K562 (cell line): ENCODE measurements at regions not wholly inside any gene's neighbourhood (a gene's known extent, or its start where the extent isn't known, plus 50 kb on each side); places are given as distances from the start of the nearest gene placed in this dataset.

Experiments used
- ATAC-seq: fragments of 200-7000 bp; cut with Tn5 transposase; 3 replicates; pipeline ENCODE4 v1.9.1; 2020; ENCODE audit warnings: moderate library complexity
- BruUV-seq: library from RNA; stranded (reverse); fragments of 400-500 nt; replicated peaks from 2 replicates; lab custom pipeline; 2021; lab: Mats Ljungman, UMichigan
- CTCF ChIA-PET: fragments of 300-600 bp; formaldehyde crosslinking; extraction: SDS; loops from one replicate; lab custom pipeline; 2021; ENCODE audit warnings: low intra/inter-chr PET ratio; lab: Yijun Ruan, JAX
- POLR2A ChIA-PET: fragments of 300-600, 350-650 bp; sonication (Branson Sonifier 250); formaldehyde crosslinking; extraction: SDS; loops from one replicate; lab custom pipeline; 2021; ENCODE audit warnings: antibody characterized with exemption, inconsistent platforms; lab: Yijun Ruan, JAX
- DNase-seq, 4 experiments: peaks; one replicate each; pipeline versions ENCODE4 v3.0.0 to v3.0.0-alpha.2; 2011 to 2018; ENCODE audit warnings: low spot score in 3 of 4, mixed read lengths in 3 of 4; ENCODE audit errors: extremely low read depth in 1 of 4
- FAIRE-seq: peaks from 2 replicates; lab custom pipeline; 2011; peaks lifted over from hg19 to GRCh38; lab: Jason Lieb, UNC
- H2AFZ ChIP-seq: 2 replicates; pipeline ENCODE4 v1.6.0; 2011; ENCODE audit warnings: low read depth, low read length, control low read depth, inconsistent platforms
- H3K27ac ChIP-seq: fragments of 200-600 bp; 3 replicates; pipeline ENCODE4 v1.8.0; 2011; ENCODE audit warnings: low read depth, mild to moderate bottlenecking, control low read depth, inconsistent platforms, low read length, moderate library complexity, mixed read lengths; ENCODE audit errors: extremely low read depth
- H3K27me3 ChIP-seq, 2 experiments: fragments of 300-600 bp in 1 of 2; 2 replicates in 1 of 2; 3 replicates in 1 of 2; pipeline versions ENCODE4 v1.6.0 to v1.8.0; 2011; ENCODE audit warnings: inconsistent platforms in 2 of 2, low read length in 2 of 2, mild to moderate bottlenecking in 1 of 2, mixed read lengths in 1 of 2, moderate library complexity in 1 of 2; ENCODE audit not compliant: control insufficient read depth in 2 of 2, insufficient read depth in 2 of 2
- H3K36me3 ChIP-seq: fragments of 300-600 bp; 3 replicates; pipeline ENCODE4 v1.8.0; 2011; ENCODE audit warnings: mild to moderate bottlenecking, low read length, inconsistent platforms; ENCODE audit not compliant: control insufficient read depth, insufficient read depth
- H3K4me1 ChIP-seq, 2 experiments: fragments of 200-600 bp in 1 of 2; replicated peaks in 1 of 2; 2 replicates in 1 of 2; 3 replicates in 1 of 2; pipeline versions ENCODE4 v1.5.1 to v1.8.0; 2011; ENCODE audit warnings: inconsistent platforms in 2 of 2, low read length in 2 of 2, mild to moderate bottlenecking in 1 of 2, mixed read lengths in 1 of 2, moderate library complexity in 1 of 2; ENCODE audit not compliant: control insufficient read depth in 2 of 2, insufficient read depth in 2 of 2
- H3K4me2 ChIP-seq: 2 replicates; pipeline ENCODE4 v1.6.1; 2011; ENCODE audit warnings: low read length, control low read depth, inconsistent platforms, mixed read lengths; ENCODE audit not compliant: insufficient read depth
- H3K4me3 ChIP-seq: fragments of 200-600 bp; sonication (generic), shearing (Covaris generic); 2 replicates; pipeline ENCODE4 v1.5.1; 2016; ENCODE audit warnings: control low read depth, inconsistent platforms
- H3K79me2 ChIP-seq: fragments of 200-600 bp; 3 replicates; pipeline ENCODE4 v1.8.0; 2011; ENCODE audit warnings: low read length, inconsistent platforms; ENCODE audit not compliant: control insufficient read depth, insufficient read depth
- H3K9ac ChIP-seq, 2 experiments: 2 replicates each; pipeline versions ENCODE4 v1.6.0 to v1.6.1; 2011; ENCODE audit warnings: low read depth in 2 of 2, low read length in 2 of 2, control low read depth in 1 of 2, inconsistent platforms in 1 of 2, mild to moderate bottlenecking in 1 of 2, mixed read lengths in 1 of 2; ENCODE audit not compliant: insufficient read depth in 1 of 2
- H3K9me1 ChIP-seq: one replicate; pipeline ENCODE4 v1.6.0; 2011; ENCODE audit warnings: inconsistent platforms, mild to moderate bottlenecking, low read length, moderate library complexity; ENCODE audit not compliant: control insufficient read depth, insufficient read depth
- H3K9me3 ChIP-seq: replicated peaks from 2 replicates; pipeline ENCODE4 v1.5.1; 2011; ENCODE audit warnings: low read depth, low read length, inconsistent platforms; ENCODE audit not compliant: control insufficient read depth, insufficient read depth
- H4K20me1 ChIP-seq: replicated peaks from 2 replicates; pipeline ENCODE4 v1.6.1; 2011; ENCODE audit warnings: low read length, inconsistent platforms, mixed read lengths; ENCODE audit not compliant: control insufficient read depth, insufficient read depth
- CEBPB ChIP-seq: fragments of 450-650 bp; IDR thresholded peaks from 2 replicates; pipeline ENCODE4 v1.6.1; 2016; ENCODE audit warnings: missing genetic modification characterization, missing compliant biosample characterization
- CSDE1 ChIP-seq, 2 experiments: fragments of 450-650 bp; IDR thresholded peaks; 2 replicates each; pipeline ENCODE4 v1.6.1; 2016; ENCODE audit warnings: mild to moderate bottlenecking in 1 of 2
- ETV5 ChIP-seq: sonication (generic); formaldehyde crosslinking; IDR thresholded peaks from 2 replicates; pipeline ENCODE4 v1.4.0; 2020; ENCODE audit warnings: low read depth, mild to moderate bottlenecking, missing genetic modification reagents
- FOXJ3 ChIP-seq: sonication (generic); formaldehyde crosslinking; IDR thresholded peaks from 2 replicates; pipeline ENCODE4 v1.4.0; 2020; ENCODE audit warnings: mild to moderate bottlenecking, missing genetic modification reagents
- GMEB1 ChIP-seq: fragments of 250-450 bp; sonication (Bioruptor Pico); IDR thresholded peaks from 2 replicates; pipeline ENCODE4 v1.4.0; 2020; ENCODE audit warnings: mild to moderate bottlenecking
- HES1 ChIP-seq: fragments of 450-650 bp; IDR thresholded peaks from 2 replicates; pipeline ENCODE4 v1.6.1; 2016; ENCODE audit warnings: low read depth, mild to moderate bottlenecking, moderate library complexity
- LEF1 ChIP-seq: fragments of 450-650 bp; IDR thresholded peaks from 2 replicates; pipeline ENCODE4 v1.6.1; 2016; ENCODE audit warnings: mild to moderate bottlenecking
- SIX5 ChIP-seq, 2 experiments: IDR thresholded peaks; 2 replicates each; pipeline ENCODE4 v1.6.1; 2011; ENCODE audit warnings: low read length in 2 of 2, borderline replicate concordance in 1 of 2, low read depth in 1 of 2, mild to moderate bottlenecking in 1 of 2, moderate library complexity in 1 of 2; ENCODE audit not compliant: insufficient read depth in 1 of 2
- SMAD1 ChIP-seq: fragments of 150-350 bp; IDR thresholded peaks from 2 replicates; pipeline ENCODE4 v1.6.1; 2014; ENCODE audit warnings: low read length, low read depth; ENCODE audit not compliant: partially characterized antibody
- TFAM ChIP-seq: fragments of 250-450 bp; sonication (Bioruptor Pico); conservative IDR thresholded peaks from 2 replicates; pipeline ENCODE4 v1.5.0; 2021; ENCODE audit warnings: mild to moderate bottlenecking, moderate library complexity
- XRCC3 ChIP-seq: fragments of 450-650 bp; IDR thresholded peaks from 2 replicates; pipeline ENCODE4 v1.6.1; 2017; ENCODE audit warnings: mild to moderate bottlenecking, moderate library complexity
- XRCC5 ChIP-seq: fragments of 200-400 bp; formaldehyde crosslinking; IDR thresholded peaks from 2 replicates; pipeline ENCODE4 v1.6.1; 2017; ENCODE audit warnings: low read depth, mild to moderate bottlenecking, low read length
- ZNF140 ChIP-seq: fragments of 250-450 bp; sonication (Bioruptor Pico); IDR thresholded peaks from 2 replicates; pipeline ENCODE4 v1.8.0; 2021; ENCODE audit warnings: moderate library complexity, mild to moderate bottlenecking, inconsistent platforms
- WGBS: fragments of 100-300 bp; shearing (Covaris generic); methylation state at CpG from one replicate; pipeline ENCODE4 v1.1.6; 2016; ENCODE audit warnings: low coverage, mixed read lengths; ENCODE audit not compliant: insufficient coverage; ENCODE audit errors: missing lambda C conversion rate; 5-methylcytosine and 5-hydroxymethylcytosine counted together
- in situ Hi-C: fragments of 300-500 bp; cut with MboI; formaldehyde crosslinking; loops from 4 replicates; pipeline ENCODE4 v1.15.0; 2018; ENCODE audit warnings: inconsistent platforms, mixed read lengths
- intact Hi-C: fragments of 100-400 bp; cut with micrococcal nuclease; formaldehyde crosslinking; loops from 2 replicates; pipeline ENCODE4 v1.14.2; 2022

- ATAC-seq (no peak), FAIRE-seq (no peak), DNase-seq (no peak)
- 4% methylated on average over 4 of the region's 6 CpGs for WGBS
- Histone ChIP-seq H2AFZ (no peak overlapping the region), H3K27me3 (no peaks in the 10 kb centered on the region), H3K27ac (no peak overlapping the region), H3K9me1 (no peaks in the 10 kb centered on the region), H3K4me2 (no peak overlapping the region), H3K4me1 (no peaks in the 10 kb centered on the region), H3K79me2 (no peaks in the 10 kb centered on the region), H3K4me3 (no peak overlapping the region), H3K9me3 (no peaks in the 10 kb centered on the region), H3K36me3 (no peaks in the 10 kb centered on the region), H4K20me1 (no peaks in the 10 kb centered on the region), H3K9ac (no peak overlapping the region)
- no TSS peak for BruUV-seq
- POLR2A ChIA-PET = no interaction called here
- intact Hi-C loops (no loop called here), in situ Hi-C loops (no loop called here)
- CTCF ChIA-PET = no interaction called here
- TF ChIP-seq CEBPB (tag) = peak; percentile 67
- TF ChIP-seq LEF1 = no peak
These were observed 750.7 kb downstream of the KCNJ18 start for GRCh38 chr17:22443061-22443460.

- DNase-seq (no peak), FAIRE-seq (no peak), ATAC-seq (no peak)
- Histone ChIP-seq H3K4me1 (peaks cover 0 to 10% of the 10 kb centered on the region in 2 experiments; a peak in 2 of 5 replicates), H3K36me3 (no peaks in the 10 kb centered on the region), H3K4me2 (no peak overlapping the region), H3K9me1 (no peaks in the 10 kb centered on the region), H2AFZ (no peak overlapping the region), H3K9ac (no peak overlapping the region), H3K79me2 (no peaks in the 10 kb centered on the region), H3K27me3 (no peaks in the 10 kb centered on the region; a peak in 1 of 5 replicates), H3K9me3 (no peaks in the 10 kb centered on the region), H3K4me3 (no peak overlapping the region), H4K20me1 (no peaks in the 10 kb centered on the region), H3K27ac (no peak overlapping the region)
- ChIA-PET POLR2A (no interaction called here), CTCF (no interaction called here)
- BruUV-seq = no TSS peak
- in situ Hi-C loops = no loop called here
- intact Hi-C loops = loop anchor here (5.0 kb wide), 1 partner anchor 64 kb away; no protein-coding TSS in a partner anchor
- 4% methylated on average over 15 of the region's 19 CpGs for WGBS
- TF ChIP-seq ETV5 (no peak), SMAD1 (no peak), GMEB1 (CRISPR knock-in tag) (no peak), FOXJ3 (CRISPR knock-in tag) (no peak), HES1 (no peak), TFAM (no peak), SIX5 (IDR thresholded peaks at IDR 0.05; ENCODE audit: borderline replicate concordance in 1 of 2, insufficient read depth in 1 of 2, low read depth in 1 of 2, low read length in 2 of 2) (no peak), ZNF140 (CRISPR knock-in tag) (no peak), CSDE1 (IDR thresholded peaks at IDR 0.05) (no peak), XRCC5 (no peak), XRCC3 (no peak)
These were observed 760.9 kb downstream of the KCNJ18 start for GRCh38 chr17:22453181-22453580.
